Stimulated activated CD4-positive, alpha-beta T cell treated with anti-CD3 and anti-CD28 coated beads, Interleukin-15, amount 100 ng/mL, for 24 hours (primary cell): ENCODE measurements at regions not wholly inside any gene's neighbourhood (a gene's known extent, or its start where the extent isn't known, plus 50 kb on each side); places are given as distances from the start of the nearest gene placed in this dataset.
"Not testable (repeated sequence)": the region's sequence is repeated elsewhere in the genome, so short reads cannot be mapped to it uniquely, and the experiment has no call there.

Source experiments
- DNase-seq: peaks from one replicate; pipeline ENCODE4 v3.0.0-alpha.2; 2020

GRCh38 chr4:83981156-83981555 is 445.2 kb downstream of the GPAT3 start:
- DNase-seq, result no peak

- no peak for DNase-seq
These were observed 443.9 kb downstream of the GPAT3 start for GRCh38 chr4:83979773-83980172.

- DNase-seq, result no peak
These were observed 438.3 kb downstream of the GPAT3 start for GRCh38 chr4:83974111-83974780.

- no peak for DNase-seq
These were observed 429.2 kb downstream of the GPAT3 start for GRCh38 chr4:83964996-83965541.

GRCh38 chr4:83962492-83962891 is 426.6 kb downstream of the GPAT3 start:
- no peak for DNase-seq

- no peak for DNase-seq
These were observed 425.7 kb downstream of the GPAT3 start for GRCh38 chr4:83961575-83961974.

- no peak for DNase-seq
These were observed 423.3 kb downstream of the GPAT3 start for GRCh38 chr4:83959160-83959559.

- DNase-seq, result no peak
These were observed 411.9 kb downstream of the GPAT3 start for GRCh38 chr4:83947830-83948193.

- DNase-seq, result no peak
These were observed 411.4 kb downstream of the GPAT3 start for GRCh38 chr4:83947125-83947829.

GRCh38 chr4:83943691-83944090 is 407.8 kb downstream of the GPAT3 start:
- not testable (repeated sequence) for DNase-seq

- no peak for DNase-seq
These were observed 397.0 kb downstream of the GPAT3 start for GRCh38 chr4:83932750-83933391.

- DNase-seq, result no peak
These were observed 395.9 kb downstream of the GPAT3 start for GRCh38 chr4:83931659-83932438.

- DNase-seq, result no peak
These were observed 393.6 kb downstream of the GPAT3 start for GRCh38 chr4:83929550-83929949.

- no peak for DNase-seq
These were observed 391.0 kb downstream of the GPAT3 start for GRCh38 chr4:83926950-83927349.

- no peak for DNase-seq
These were observed 387.4 kb downstream of the GPAT3 start for GRCh38 chr4:83923341-83923740.

GRCh38 chr4:83922402-83922801 is 386.5 kb downstream of the GPAT3 start:
- no peak for DNase-seq

- DNase-seq, result no peak
These were observed 385.2 kb downstream of the GPAT3 start for GRCh38 chr4:83921124-83921523.

- DNase-seq, result no peak
These were observed 384.5 kb downstream of the GPAT3 start for GRCh38 chr4:83920375-83920774.

GRCh38 chr4:83917572-83917971 is 381.7 kb downstream of the GPAT3 start:
- no peak for DNase-seq

- no peak for DNase-seq
These were observed 374.8 kb downstream of the GPAT3 start for GRCh38 chr4:83910693-83911092.

- DNase-seq, result no peak
These were observed 370.7 kb downstream of the GPAT3 start for GRCh38 chr4:83906561-83906960.

- no peak for DNase-seq
These were observed 370.0 kb downstream of the GPAT3 start for GRCh38 chr4:83905952-83906351.

- not testable (repeated sequence) for DNase-seq
These were observed 367.8 kb downstream of the GPAT3 start for GRCh38 chr4:83903740-83904139.
